HepG2 (cell line): ENCODE measurements at regions not wholly inside any gene's neighbourhood (a gene's known extent, or its start where the extent isn't known, plus 50 kb on each side); places are given as distances from the start of the nearest gene placed in this dataset.
A peak's percentile ranks its signal among the peaks of the same experiment; 100 is the strongest.

ENCODE experiments used
- ATAC-seq: fragments of 200-7000 bp; cut with Tn5 transposase; 3 replicates; pipeline ENCODE4 v1.9.1; 2020; ENCODE audit warnings: mild to moderate bottlenecking, moderate library complexity
- BruUV-seq: library from RNA; stranded (reverse); fragments of 400-500 nt; replicated peaks from 2 replicates; lab custom pipeline; 2021; lab: Mats Ljungman, UMichigan
- CTCF ChIA-PET: fragments of 300-600 bp; formaldehyde crosslinking; extraction: SDS; loops from one replicate; lab custom pipeline; 2021; ENCODE audit warnings: low total read pairs, inconsistent platforms, low intra/inter-chr PET ratio; lab: Yijun Ruan, JAX
- POLR2A ChIA-PET: fragments of 350-600 bp; sonication (Branson Sonifier 250); formaldehyde crosslinking; loops from one replicate; lab custom pipeline; 2020; ENCODE audit warnings: antibody characterized with exemption, inconsistent platforms; lab: Yijun Ruan, JAX
- DNase-seq: peaks from one replicate; pipeline ENCODE4 v3.0.0-alpha.2; 2015; ENCODE audit warnings: low spot score
- FAIRE-seq: peaks from 3 replicates; lab custom pipeline; 2011; peaks lifted over from hg19 to GRCh38; lab: Jason Lieb, UNC
- H2AFZ ChIP-seq: one replicate; pipeline ENCODE4 v1.6.1; 2011; ENCODE audit warnings: low read length, inconsistent platforms
- H3K27ac ChIP-seq: fragments of 300-600 bp; 3 replicates; pipeline ENCODE4 v1.8.0; 2011; ENCODE audit warnings: mixed run types, mild to moderate bottlenecking, mixed read lengths, low read length, inconsistent platforms; ENCODE audit not compliant: insufficient read depth; ENCODE audit errors: extremely low read length
- H3K27me3 ChIP-seq, 2 experiments: fragments of 200-600 bp in 1 of 2; 2 replicates in 1 of 2; 3 replicates in 1 of 2; pipeline versions ENCODE4 v1.6.0 to v1.8.0; 2011; ENCODE audit warnings: low read length in 2 of 2, mild to moderate bottlenecking in 2 of 2, moderate library complexity in 2 of 2, inconsistent platforms in 1 of 2; ENCODE audit not compliant: insufficient read depth in 2 of 2, control insufficient read depth in 1 of 2
- H3K36me3 ChIP-seq, 2 experiments: fragments of 200-600 bp in 1 of 2; replicated peaks in 1 of 2; 2 replicates in 1 of 2; 3 replicates in 1 of 2; pipeline versions ENCODE4 v1.5.1 to v1.8.0; 2011; ENCODE audit warnings: low read length in 2 of 2, inconsistent platforms in 1 of 2; ENCODE audit not compliant: insufficient read depth in 2 of 2, control insufficient read depth in 1 of 2
- H3K4me1 ChIP-seq: 2 replicates; pipeline ENCODE4 v1.5.1; 2012; ENCODE audit warnings: low read length, inconsistent platforms; ENCODE audit not compliant: insufficient read depth
- H3K4me2 ChIP-seq: 2 replicates; pipeline ENCODE4 v1.6.0; 2011; ENCODE audit warnings: low read depth, low read length, inconsistent platforms
- H3K4me3 ChIP-seq, 3 experiments: fragments of 200-600 bp in 1 of 3; sonication (generic), shearing (Covaris generic) in 1 of 3; replicated peaks in 1 of 3; 2 replicates each; pipeline ENCODE4 v1.5.1; 2011 to 2016; ENCODE audit warnings: low read length in 3 of 3, inconsistent platforms in 2 of 3, low read depth in 2 of 3, mild to moderate bottlenecking in 2 of 3, control low read depth in 1 of 3, mixed read lengths in 1 of 3; ENCODE audit not compliant: insufficient read depth in 1 of 3
- H3K79me2 ChIP-seq: one replicate; pipeline ENCODE4 v1.6.1; 2011; ENCODE audit warnings: low read length, inconsistent platforms; ENCODE audit not compliant: insufficient read depth
- H3K9ac ChIP-seq: 2 replicates; pipeline ENCODE4 v1.6.0; 2011; ENCODE audit warnings: mild to moderate bottlenecking, low read depth, low read length, inconsistent platforms; ENCODE audit not compliant: insufficient read depth
- H3K9me3 ChIP-seq: 2 replicates; pipeline ENCODE4 v1.5.1; 2012; ENCODE audit warnings: mild to moderate bottlenecking, low read length
- H4K20me1 ChIP-seq: 2 replicates; pipeline ENCODE4 v1.6.0; 2011; ENCODE audit warnings: inconsistent platforms, mild to moderate bottlenecking, low read length, moderate library complexity; ENCODE audit not compliant: insufficient read depth
- CEBPB ChIP-seq: IDR thresholded peaks from 2 replicates; pipeline ENCODE4 v1.6.1; 2011; ENCODE audit warnings: low read depth, low read length, improper control_type of control experiment, borderline replicate concordance
- CHCHD3 ChIP-seq: sonication (generic); formaldehyde crosslinking; IDR thresholded peaks from 2 replicates; pipeline ENCODE4 v1.8.0; 2022; ENCODE audit warnings: mild to moderate bottlenecking, missing genetic modification reagents, moderate library complexity
- MXI1 ChIP-seq: IDR thresholded peaks from 3 replicates; pipeline ENCODE4 v1.6.1; 2012; ENCODE audit warnings: low read depth, low read length, inconsistent platforms, borderline replicate concordance
- RELA ChIP-seq: sonication (generic); formaldehyde crosslinking; IDR thresholded peaks from 2 replicates; pipeline ENCODE4 v1.4.0; 2020; ENCODE audit warnings: missing genetic modification reagents
- WGBS: methylation state at CpG from one replicate; pipeline ENCODE4 v1.1.6; 2017; ENCODE audit warnings: low lambda C conversion rate; 5-methylcytosine and 5-hydroxymethylcytosine counted together
- in situ Hi-C: cut with HindIII; loops from 2 replicates; pipeline ENCODE4 v1.10.0; 2017; ENCODE audit warnings: low pct_unique_long_range_greater_than_20kb; ENCODE audit not compliant: extremely low pct_ligation_motif_present
- intact Hi-C: fragments of 100-400 bp; cut with micrococcal nuclease; formaldehyde crosslinking; loops from one replicate; pipeline ENCODE4 v1.10.0; 2022; ENCODE audit not compliant: unreplicated experiment
- TF ChIP-seq, protein P1 (sequence below): sonication (generic); formaldehyde crosslinking; IDR thresholded peaks from 2 replicates; pipeline ENCODE4 v1.4.0; 2020; ENCODE audit warnings: missing genetic modification reagents, borderline replicate concordance

GRCh38 chr4:123589301-123589700 is 192.7 kb downstream of the SPRY1 start (continued):
- no peak for TF ChIP-seq CHCHD3

DNA sequence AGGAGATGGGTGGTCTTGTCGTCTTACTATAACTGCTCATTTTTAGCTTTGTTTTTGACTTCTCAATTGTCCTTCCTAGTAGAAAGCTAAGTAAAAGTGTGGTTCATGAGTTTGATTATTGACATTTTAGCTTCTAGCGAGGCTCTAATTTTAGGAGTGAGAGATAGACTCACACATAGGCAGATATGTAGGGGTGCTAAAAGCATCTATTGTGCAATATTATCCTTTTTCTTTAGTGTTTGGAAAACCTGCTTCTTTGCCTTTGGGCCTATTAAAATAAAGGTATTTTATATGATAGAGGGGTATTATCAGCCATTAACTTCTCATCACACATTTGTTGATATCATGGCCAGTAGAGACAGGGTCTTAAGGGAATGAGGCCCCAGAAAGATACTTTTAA is 195.3 kb downstream of the SPRY1 start:
- TF ChIP-seq RELA (CRISPR knock-in tag) (no peak), MXI1 (no peak), CEBPB (peak; percentile 60; the same call in 1 of the 2 replicates)
- TF ChIP-seq, protein P1, sequence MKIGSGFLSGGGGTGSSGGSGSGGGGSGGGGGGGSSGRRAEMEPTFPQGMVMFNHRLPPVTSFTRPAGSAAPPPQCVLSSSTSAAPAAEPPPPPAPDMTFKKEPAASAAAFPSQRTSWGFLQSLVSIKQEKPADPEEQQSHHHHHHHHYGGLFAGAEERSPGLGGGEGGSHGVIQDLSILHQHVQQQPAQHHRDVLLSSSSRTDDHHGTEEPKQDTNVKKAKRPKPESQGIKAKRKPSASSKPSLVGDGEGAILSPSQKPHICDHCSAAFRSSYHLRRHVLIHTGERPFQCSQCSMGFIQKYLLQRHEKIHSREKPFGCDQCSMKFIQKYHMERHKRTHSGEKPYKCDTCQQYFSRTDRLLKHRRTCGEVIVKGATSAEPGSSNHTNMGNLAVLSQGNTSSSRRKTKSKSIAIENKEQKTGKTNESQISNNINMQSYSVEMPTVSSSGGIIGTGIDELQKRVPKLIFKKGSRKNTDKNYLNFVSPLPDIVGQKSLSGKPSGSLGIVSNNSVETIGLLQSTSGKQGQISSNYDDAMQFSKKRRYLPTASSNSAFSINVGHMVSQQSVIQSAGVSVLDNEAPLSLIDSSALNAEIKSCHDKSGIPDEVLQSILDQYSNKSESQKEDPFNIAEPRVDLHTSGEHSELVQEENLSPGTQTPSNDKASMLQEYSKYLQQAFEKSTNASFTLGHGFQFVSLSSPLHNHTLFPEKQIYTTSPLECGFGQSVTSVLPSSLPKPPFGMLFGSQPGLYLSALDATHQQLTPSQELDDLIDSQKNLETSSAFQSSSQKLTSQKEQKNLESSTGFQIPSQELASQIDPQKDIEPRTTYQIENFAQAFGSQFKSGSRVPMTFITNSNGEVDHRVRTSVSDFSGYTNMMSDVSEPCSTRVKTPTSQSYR (CRISPR knock-in tag): no peak
- no TSS peak for BruUV-seq
- no peaks in the 10 kb centered on the region for H4K20me1 ChIP-seq
- no peak overlapping the region for H2AFZ ChIP-seq
- CTCF ChIA-PET: no interaction called here
- WGBS: 96% methylated on average over 2 of the region's 2 CpGs
- POLR2A ChIA-PET: no interaction called here
- no peak overlapping the region for H3K4me3 ChIP-seq
- H3K4me2 ChIP-seq: no peak overlapping the region
- FAIRE-seq (no peak), ATAC-seq (no peak), DNase-seq (no peak)
- H3K36me3 ChIP-seq: no peaks in the 10 kb centered on the region
- H3K9ac ChIP-seq: no peak overlapping the region
- H3K4me1 ChIP-seq: peaks cover 29% of the 10 kb centered on the region
- no peaks in the 10 kb centered on the region for H3K9me3 ChIP-seq
- H3K27me3 ChIP-seq: no peaks in the 10 kb centered on the region
- no peaks in the 10 kb centered on the region for H3K79me2 ChIP-seq
- H3K27ac ChIP-seq: no peak overlapping the region
- intact Hi-C loops: no loop called here
- in situ Hi-C loops: no loop called here
